K562 (cell line): ENCODE measurements at regions not wholly inside any gene's neighbourhood (a gene's known extent, or its start where the extent isn't known, plus 50 kb on each side); places are given as distances from the start of the nearest gene placed in this dataset.

Experiments
- ATAC-seq: fragments of 200-7000 bp; cut with Tn5 transposase; 3 replicates; pipeline ENCODE4 v1.9.1; 2020; ENCODE audit warnings: moderate library complexity
- BruUV-seq: library from RNA; stranded (reverse); fragments of 400-500 nt; replicated peaks from 2 replicates; lab custom pipeline; 2021; lab: Mats Ljungman, UMichigan
- CTCF ChIA-PET: fragments of 300-600 bp; formaldehyde crosslinking; extraction: SDS; loops from one replicate; lab custom pipeline; 2021; ENCODE audit warnings: low intra/inter-chr PET ratio; lab: Yijun Ruan, JAX
- POLR2A ChIA-PET: fragments of 300-600, 350-650 bp; sonication (Branson Sonifier 250); formaldehyde crosslinking; extraction: SDS; loops from one replicate; lab custom pipeline; 2021; ENCODE audit warnings: antibody characterized with exemption, inconsistent platforms; lab: Yijun Ruan, JAX
- DNase-seq, 4 experiments: peaks; one replicate each; pipeline versions ENCODE4 v3.0.0 to v3.0.0-alpha.2; 2011 to 2018; ENCODE audit warnings: low spot score in 3 of 4, mixed read lengths in 3 of 4; ENCODE audit errors: extremely low read depth in 1 of 4
- FAIRE-seq: peaks from 2 replicates; lab custom pipeline; 2011; peaks lifted over from hg19 to GRCh38; lab: Jason Lieb, UNC
- H2AFZ ChIP-seq: 2 replicates; pipeline ENCODE4 v1.6.0; 2011; ENCODE audit warnings: low read depth, low read length, control low read depth, inconsistent platforms
- H3K27ac ChIP-seq: fragments of 200-600 bp; 3 replicates; pipeline ENCODE4 v1.8.0; 2011; ENCODE audit warnings: low read depth, mild to moderate bottlenecking, control low read depth, inconsistent platforms, low read length, moderate library complexity, mixed read lengths; ENCODE audit errors: extremely low read depth
- H3K27me3 ChIP-seq, 2 experiments: fragments of 300-600 bp in 1 of 2; 2 replicates in 1 of 2; 3 replicates in 1 of 2; pipeline versions ENCODE4 v1.6.0 to v1.8.0; 2011; ENCODE audit warnings: inconsistent platforms in 2 of 2, low read length in 2 of 2, mild to moderate bottlenecking in 1 of 2, mixed read lengths in 1 of 2, moderate library complexity in 1 of 2; ENCODE audit not compliant: control insufficient read depth in 2 of 2, insufficient read depth in 2 of 2
- H3K36me3 ChIP-seq: fragments of 300-600 bp; 3 replicates; pipeline ENCODE4 v1.8.0; 2011; ENCODE audit warnings: mild to moderate bottlenecking, low read length, inconsistent platforms; ENCODE audit not compliant: control insufficient read depth, insufficient read depth
- H3K4me1 ChIP-seq, 2 experiments: fragments of 200-600 bp in 1 of 2; replicated peaks in 1 of 2; 2 replicates in 1 of 2; 3 replicates in 1 of 2; pipeline versions ENCODE4 v1.5.1 to v1.8.0; 2011; ENCODE audit warnings: inconsistent platforms in 2 of 2, low read length in 2 of 2, mild to moderate bottlenecking in 1 of 2, mixed read lengths in 1 of 2, moderate library complexity in 1 of 2; ENCODE audit not compliant: control insufficient read depth in 2 of 2, insufficient read depth in 2 of 2
- H3K4me2 ChIP-seq: 2 replicates; pipeline ENCODE4 v1.6.1; 2011; ENCODE audit warnings: low read length, control low read depth, inconsistent platforms, mixed read lengths; ENCODE audit not compliant: insufficient read depth
- H3K4me3 ChIP-seq: fragments of 200-600 bp; sonication (generic), shearing (Covaris generic); 2 replicates; pipeline ENCODE4 v1.5.1; 2016; ENCODE audit warnings: control low read depth, inconsistent platforms
- H3K79me2 ChIP-seq: fragments of 200-600 bp; 3 replicates; pipeline ENCODE4 v1.8.0; 2011; ENCODE audit warnings: low read length, inconsistent platforms; ENCODE audit not compliant: control insufficient read depth, insufficient read depth
- H3K9ac ChIP-seq, 2 experiments: 2 replicates each; pipeline versions ENCODE4 v1.6.0 to v1.6.1; 2011; ENCODE audit warnings: low read depth in 2 of 2, low read length in 2 of 2, control low read depth in 1 of 2, inconsistent platforms in 1 of 2, mild to moderate bottlenecking in 1 of 2, mixed read lengths in 1 of 2; ENCODE audit not compliant: insufficient read depth in 1 of 2
- H3K9me1 ChIP-seq: one replicate; pipeline ENCODE4 v1.6.0; 2011; ENCODE audit warnings: inconsistent platforms, mild to moderate bottlenecking, low read length, moderate library complexity; ENCODE audit not compliant: control insufficient read depth, insufficient read depth
- H3K9me3 ChIP-seq: replicated peaks from 2 replicates; pipeline ENCODE4 v1.5.1; 2011; ENCODE audit warnings: low read depth, low read length, inconsistent platforms; ENCODE audit not compliant: control insufficient read depth, insufficient read depth
- H4K20me1 ChIP-seq: replicated peaks from 2 replicates; pipeline ENCODE4 v1.6.1; 2011; ENCODE audit warnings: low read length, inconsistent platforms, mixed read lengths; ENCODE audit not compliant: control insufficient read depth, insufficient read depth
- ATF1 ChIP-seq, 2 experiments: fragments of 450-650 bp in 1 of 2; IDR thresholded peaks; 2 replicates each; pipeline ENCODE4 v1.6.1; 2016; ENCODE audit warnings: missing compliant biosample characterization in 1 of 2, missing genetic modification characterization in 1 of 2
- CBFA2T2 ChIP-seq: fragments of 450-650 bp; conservative IDR thresholded peaks from 2 replicates; pipeline ENCODE4 v1.6.1; 2017; ENCODE audit warnings: mild to moderate bottlenecking
- CEBPB ChIP-seq: fragments of 450-650 bp; IDR thresholded peaks from 2 replicates; pipeline ENCODE4 v1.6.1; 2016; ENCODE audit warnings: missing genetic modification characterization, missing compliant biosample characterization
- NRF1 ChIP-seq, 2 experiments: fragments of 450-650 bp; IDR thresholded peaks in 1 of 2; conservative IDR thresholded peaks in 1 of 2; 2 replicates each; pipeline ENCODE4 v1.6.1; 2014; ENCODE audit warnings: mild to moderate bottlenecking in 2 of 2
- TOE1 ChIP-seq, 2 experiments: fragments of 450-650 bp in 1 of 2; sonication (generic) in 1 of 2; formaldehyde crosslinking in 1 of 2; IDR thresholded peaks; 2 replicates each; pipeline versions ENCODE4 v1.7.1 to v1.8.0; 2016 to 2022; ENCODE audit warnings: borderline replicate concordance in 2 of 2, mild to moderate bottlenecking in 2 of 2, antibody characterized with exemption in 1 of 2, inconsistent platforms in 1 of 2, low read depth in 1 of 2, missing genetic modification reagents in 1 of 2, moderate library complexity in 1 of 2
- ZBTB7A ChIP-seq: IDR thresholded peaks from 2 replicates; pipeline ENCODE4 v1.6.1; 2011; ENCODE audit warnings: low read depth, mild to moderate bottlenecking, low read length, moderate library complexity, borderline replicate concordance; ENCODE audit not compliant: control insufficient read depth
- ZEB2 ChIP-seq: fragments of 450-650 bp; IDR thresholded peaks from 2 replicates; pipeline ENCODE4 v1.6.1; 2016
- ZNF253 ChIP-seq: fragments of 250-450 bp; sonication (Bioruptor Pico); conservative IDR thresholded peaks from 2 replicates; pipeline ENCODE4 v1.6.1; 2021; ENCODE audit warnings: mild to moderate bottlenecking
- WGBS: fragments of 100-300 bp; shearing (Covaris generic); methylation state at CpG from one replicate; pipeline ENCODE4 v1.1.6; 2016; ENCODE audit warnings: low coverage, mixed read lengths; ENCODE audit not compliant: insufficient coverage; ENCODE audit errors: missing lambda C conversion rate; 5-methylcytosine and 5-hydroxymethylcytosine counted together
- in situ Hi-C: fragments of 300-500 bp; cut with MboI; formaldehyde crosslinking; loops from 4 replicates; pipeline ENCODE4 v1.15.0; 2018; ENCODE audit warnings: inconsistent platforms, mixed read lengths
- intact Hi-C: fragments of 100-400 bp; cut with micrococcal nuclease; formaldehyde crosslinking; loops from 2 replicates; pipeline ENCODE4 v1.14.2; 2022
- TF ChIP-seq, protein P1 (sequence below): fragments of 450-650 bp; IDR thresholded peaks from 2 replicates; pipeline ENCODE4 v1.6.1; 2016; ENCODE audit warnings: borderline replicate concordance

DNA sequence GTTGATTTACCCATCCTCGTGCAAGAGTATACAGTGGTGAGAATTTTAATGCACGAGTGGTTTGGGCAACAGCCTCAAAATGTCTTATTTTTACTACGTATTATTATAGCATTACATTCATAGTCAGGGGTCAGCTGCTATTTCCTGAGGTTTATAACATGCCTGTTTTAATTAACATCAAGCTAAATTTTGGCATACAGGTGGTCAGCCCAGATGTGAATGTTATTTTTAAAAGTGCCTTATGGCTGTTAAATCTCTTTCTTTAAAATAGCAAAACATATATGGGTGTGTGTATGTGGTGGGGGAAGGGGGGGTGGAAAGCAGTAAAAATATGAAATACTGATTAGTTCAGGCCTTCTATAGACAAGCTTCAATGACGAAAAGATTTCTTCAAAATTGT lies 424.5 kb upstream of the CLINT1 start:
- H3K4me3 ChIP-seq = no peak overlapping the region
- intact Hi-C loops = no loop called here
- no peaks in the 10 kb centered on the region for H3K36me3 ChIP-seq
- no TSS peak for BruUV-seq
- in situ Hi-C loops = no loop called here
- WGBS = 0% methylated on average over 4 of the region's 4 CpGs
- H3K9me1 ChIP-seq = no peaks in the 10 kb centered on the region
- DNase-seq = no peak
- H3K4me2 ChIP-seq = no peak overlapping the region
- H3K9me3 ChIP-seq = no peaks in the 10 kb centered on the region
- no peak for ATAC-seq
- no peak overlapping the region for H2AFZ ChIP-seq
- no peaks in the 10 kb centered on the region for H3K4me1 ChIP-seq
- TF ChIP-seq NRF1 (conservative IDR thresholded peaks at IDR 0.05 in 1 of 2, IDR thresholded peaks at IDR 0.05 in 1 of 2) (no peak), CBFA2T2 (no peak), ZEB2 (no peak), ZBTB7A (no peak), CEBPB (tag) (no peak), ZNF253 (no peak), TOE1 (IDR thresholded peaks at IDR 0.05; ENCODE audit: borderline replicate concordance) (no peak), TOE1 (CRISPR knock-in tag; IDR thresholded peaks at IDR 0.05; ENCODE audit: borderline replicate concordance, low read depth) (no peak), ATF1 (CRISPR knock-in tag; IDR thresholded peaks at IDR 0.05) (no peak), ATF1 (tag; IDR thresholded peaks at IDR 0.05) (no peak)
- TF ChIP-seq, protein P1, sequence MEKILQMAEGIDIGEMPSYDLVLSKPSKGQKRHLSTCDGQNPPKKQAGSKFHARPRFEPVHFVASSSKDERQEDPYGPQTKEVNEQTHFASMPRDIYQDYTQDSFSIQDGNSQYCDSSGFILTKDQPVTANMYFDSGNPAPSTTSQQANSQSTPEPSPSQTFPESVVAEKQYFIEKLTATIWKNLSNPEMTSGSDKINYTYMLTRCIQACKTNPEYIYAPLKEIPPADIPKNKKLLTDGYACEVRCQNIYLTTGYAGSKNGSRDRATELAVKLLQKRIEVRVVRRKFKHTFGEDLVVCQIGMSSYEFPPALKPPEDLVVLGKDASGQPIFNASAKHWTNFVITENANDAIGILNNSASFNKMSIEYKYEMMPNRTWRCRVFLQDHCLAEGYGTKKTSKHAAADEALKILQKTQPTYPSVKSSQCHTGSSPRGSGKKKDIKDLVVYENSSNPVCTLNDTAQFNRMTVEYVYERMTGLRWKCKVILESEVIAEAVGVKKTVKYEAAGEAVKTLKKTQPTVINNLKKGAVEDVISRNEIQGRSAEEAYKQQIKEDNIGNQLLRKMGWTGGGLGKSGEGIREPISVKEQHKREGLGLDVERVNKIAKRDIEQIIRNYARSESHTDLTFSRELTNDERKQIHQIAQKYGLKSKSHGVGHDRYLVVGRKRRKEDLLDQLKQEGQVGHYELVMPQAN = no peak
- H4K20me1 ChIP-seq = no peaks in the 10 kb centered on the region
- FAIRE-seq = no peak
- no peaks in the 10 kb centered on the region for H3K79me2 ChIP-seq
- H3K27ac ChIP-seq = no peak overlapping the region
- CTCF ChIA-PET = no interaction called here
- POLR2A ChIA-PET = no interaction called here
- no peaks in the 10 kb centered on the region for H3K27me3 ChIP-seq
- H3K9ac ChIP-seq = no peak overlapping the region
